ENCODE measurements at regions not wholly inside any gene's neighbourhood (a gene's known extent, or its start where the extent isn't known, plus 50 kb on each side); places are given as distances from the start of the nearest gene placed in this dataset.

GRCh38 chrX:91039777-91040176 lies 394.9 kb upstream of the PABPC5 start (continued):
- TF ChIP-seq CTCF (conservative IDR thresholded peaks at IDR 0.05; ENCODE audit: low read depth in 2 of 2) = no peak
- TF ChIP-seq ZNF331 (CRISPR knock-in tag; IDR thresholded peaks at IDR 0.05; ENCODE audit: low read depth) = no peak
- TF ChIP-seq ZNF114 (CRISPR knock-in tag; IDR thresholded peaks at IDR 0.05) = no peak
- TF ChIP-seq NANOG (IDR thresholded peaks at IDR 0.05; ENCODE audit: borderline replicate concordance) = no peak
- no peak for TF ChIP-seq JUNB (IDR thresholded peaks at IDR 0.05; ENCODE audit: unreplicated experiment)
- no peak for TF ChIP-seq ZNF462 (CRISPR knock-in tag; IDR thresholded peaks at IDR 0.05)

GRCh38 chrX:91066104-91066503 lies 368.5 kb upstream of the PABPC5 start:
- no peak overlapping the region for H2AFZ ChIP-seq
- H3K9me2 ChIP-seq (ENCODE audit: insufficient read depth) = no peaks in the 10 kb centered on the region
- H3K27ac ChIP-seq (ENCODE audit: low read depth) = no peak overlapping the region
- ATAC-seq (no peak), DNase-seq (ENCODE audit: low spot score) (no peak)
- H3K4me3 Mint-ChIP-seq = no peak overlapping the region
- peaks cover 9% of the 10 kb centered on the region; the same call in 1 of the 3 replicates for H3K9me3 Mint-ChIP-seq
- peaks cover 3% of the 10 kb centered on the region; the same call in 1 of the 3 replicates for H3K36me3 Mint-ChIP-seq (ENCODE audit: low read depth)
- H3F3A ChIP-seq (replicated peaks; ENCODE audit: low read depth) = no peaks in the 10 kb centered on the region
- TF ChIP-seq CTCF (conservative IDR thresholded peaks at IDR 0.05; ENCODE audit: low read depth in 2 of 2) (peak; percentile 25 to 51; a peak in 3 of 4 replicates), EZH2 (IDR thresholded peaks at IDR 0.05; ENCODE audit: low read depth, unreplicated experiment) (no peak), ZNF114 (CRISPR knock-in tag; IDR thresholded peaks at IDR 0.05) (no peak), REST (IDR thresholded peaks at IDR 0.05; ENCODE audit: unreplicated experiment) (no peak), STAT1 (IDR thresholded peaks at IDR 0.05; ENCODE audit: unreplicated experiment) (no peak), ZNF331 (CRISPR knock-in tag; IDR thresholded peaks at IDR 0.05; ENCODE audit: low read depth) (no peak)
- no peaks in the 10 kb centered on the region for H4K20me1 ChIP-seq (replicated peaks; ENCODE audit: insufficient read depth)
- no peak overlapping the region for H3K4me2 ChIP-seq
- H3K27me3 Mint-ChIP-seq (ENCODE audit: insufficient read depth, low read depth, poor library complexity) = no peaks in the 10 kb centered on the region
- H3K79me2 ChIP-seq (replicated peaks; ENCODE audit: insufficient read depth) = no peaks in the 10 kb centered on the region
- H3K4me1 ChIP-seq (ENCODE audit: insufficient read depth) = no peaks in the 10 kb centered on the region
- no peaks in the 10 kb centered on the region for H3K4me1 Mint-ChIP-seq
- H3K27me3 ChIP-seq (ENCODE audit: insufficient read depth) = no peaks in the 10 kb centered on the region
- H3K4me3 ChIP-seq = no peak overlapping the region
- H3K36me3 ChIP-seq (ENCODE audit: insufficient read depth) = no peaks in the 10 kb centered on the region
- H3K27ac Mint-ChIP-seq = no peak overlapping the region

Data from GM23338 (cell line).